Liver (tissue), 3 donors: ENCODE measurements at regions not wholly inside any gene's neighbourhood (a gene's known extent, or its start where the extent isn't known, plus 50 kb on each side); places are given as distances from the start of the nearest gene placed in this dataset.

ENCODE experiments used
- FOXA1 ChIP-seq: IDR thresholded peaks from 2 replicates; pipeline ENCODE4 v1.6.1; 2016; ENCODE audit warnings: antibody characterized with exemption
- GABPA ChIP-seq, 2 donors: IDR thresholded peaks in 1 of 2; conservative IDR thresholded peaks in 1 of 2; 2 replicates each; pipeline ENCODE4 v1.6.1; 2016; ENCODE audit warnings: antibody characterized with exemption in 2 of 2, mild to moderate bottlenecking in 1 of 2, moderate library complexity in 1 of 2
- HNF4A ChIP-seq, 2 donors: conservative IDR thresholded peaks; 2 replicates each; pipeline ENCODE4 v1.6.1; 2016; ENCODE audit warnings: antibody characterized with exemption in 2 of 2, mild to moderate bottlenecking in 2 of 2
- JUND ChIP-seq, 2 donors: IDR thresholded peaks; 2 replicates each; pipeline ENCODE4 v1.6.1; 2016; ENCODE audit warnings: antibody characterized with exemption in 2 of 2
- RAD21 ChIP-seq, 2 donors: IDR thresholded peaks; 2 replicates each; pipeline ENCODE4 v1.6.1; 2016; ENCODE audit warnings: antibody characterized with exemption in 2 of 2, mild to moderate bottlenecking in 2 of 2
- REST ChIP-seq: IDR thresholded peaks from 2 replicates; pipeline ENCODE4 v1.6.1; 2016; ENCODE audit warnings: antibody characterized with exemption, mild to moderate bottlenecking
- RXRA ChIP-seq, 2 donors: IDR thresholded peaks; 2 replicates each; pipeline ENCODE4 v1.6.1; 2017 to 2018; ENCODE audit warnings: antibody characterized with exemption in 2 of 2, mild to moderate bottlenecking in 1 of 2
- SP1 ChIP-seq: IDR thresholded peaks from 2 replicates; pipeline ENCODE4 v1.6.1; 2018; ENCODE audit warnings: antibody characterized with exemption, mild to moderate bottlenecking
- TAF1 ChIP-seq: conservative IDR thresholded peaks from 2 replicates; pipeline ENCODE4 v1.6.1; 2016; ENCODE audit warnings: antibody characterized with exemption, mild to moderate bottlenecking
- TF ChIP-seq, protein P1 (sequence below): fragments of 150-350 bp; IDR thresholded peaks from 2 replicates; pipeline ENCODE4 v1.5.1; 2017; ENCODE audit warnings: improper control_type of control experiment, low read depth, low read length; ENCODE audit not compliant: missing input control
- TF ChIP-seq, protein P2 (sequence below): IDR thresholded peaks from 2 replicates; pipeline ENCODE4 v1.6.1; 2016; ENCODE audit warnings: antibody characterized with exemption
- donor health status: healthy.
- donor health status: healthy.

GRCh38 chr6:33885132-33886057 is 81.6 kb upstream of the MLN start:
- TF ChIP-seq RAD21 (IDR thresholded peaks at IDR 0.05) (no peak), GABPA (IDR thresholded peaks at IDR 0.05 in 1 of 2, conservative IDR thresholded peaks at IDR 0.05 in 1 of 2) (no peak), REST (no peak), JUND (IDR thresholded peaks at IDR 0.05) (no peak), FOXA1 (no peak), RXRA (IDR thresholded peaks at IDR 0.05) (no peak), TAF1 (no peak), HNF4A (conservative IDR thresholded peaks at IDR 0.05) (no peak), SP1 (no peak)
- TF ChIP-seq, protein P1, sequence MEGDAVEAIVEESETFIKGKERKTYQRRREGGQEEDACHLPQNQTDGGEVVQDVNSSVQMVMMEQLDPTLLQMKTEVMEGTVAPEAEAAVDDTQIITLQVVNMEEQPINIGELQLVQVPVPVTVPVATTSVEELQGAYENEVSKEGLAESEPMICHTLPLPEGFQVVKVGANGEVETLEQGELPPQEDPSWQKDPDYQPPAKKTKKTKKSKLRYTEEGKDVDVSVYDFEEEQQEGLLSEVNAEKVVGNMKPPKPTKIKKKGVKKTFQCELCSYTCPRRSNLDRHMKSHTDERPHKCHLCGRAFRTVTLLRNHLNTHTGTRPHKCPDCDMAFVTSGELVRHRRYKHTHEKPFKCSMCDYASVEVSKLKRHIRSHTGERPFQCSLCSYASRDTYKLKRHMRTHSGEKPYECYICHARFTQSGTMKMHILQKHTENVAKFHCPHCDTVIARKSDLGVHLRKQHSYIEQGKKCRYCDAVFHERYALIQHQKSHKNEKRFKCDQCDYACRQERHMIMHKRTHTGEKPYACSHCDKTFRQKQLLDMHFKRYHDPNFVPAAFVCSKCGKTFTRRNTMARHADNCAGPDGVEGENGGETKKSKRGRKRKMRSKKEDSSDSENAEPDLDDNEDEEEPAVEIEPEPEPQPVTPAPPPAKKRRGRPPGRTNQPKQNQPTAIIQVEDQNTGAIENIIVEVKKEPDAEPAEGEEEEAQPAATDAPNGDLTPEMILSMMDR: no peak
- TF ChIP-seq, protein P2, sequence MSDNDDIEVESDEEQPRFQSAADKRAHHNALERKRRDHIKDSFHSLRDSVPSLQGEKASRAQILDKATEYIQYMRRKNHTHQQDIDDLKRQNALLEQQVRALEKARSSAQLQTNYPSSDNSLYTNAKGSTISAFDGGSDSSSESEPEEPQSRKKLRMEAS: no peak
